ENCODE measurements at regions not wholly inside any gene's neighbourhood (a gene's known extent, or its start where the extent isn't known, plus 50 kb on each side); places are given as distances from the start of the nearest gene placed in this dataset.

DNA sequence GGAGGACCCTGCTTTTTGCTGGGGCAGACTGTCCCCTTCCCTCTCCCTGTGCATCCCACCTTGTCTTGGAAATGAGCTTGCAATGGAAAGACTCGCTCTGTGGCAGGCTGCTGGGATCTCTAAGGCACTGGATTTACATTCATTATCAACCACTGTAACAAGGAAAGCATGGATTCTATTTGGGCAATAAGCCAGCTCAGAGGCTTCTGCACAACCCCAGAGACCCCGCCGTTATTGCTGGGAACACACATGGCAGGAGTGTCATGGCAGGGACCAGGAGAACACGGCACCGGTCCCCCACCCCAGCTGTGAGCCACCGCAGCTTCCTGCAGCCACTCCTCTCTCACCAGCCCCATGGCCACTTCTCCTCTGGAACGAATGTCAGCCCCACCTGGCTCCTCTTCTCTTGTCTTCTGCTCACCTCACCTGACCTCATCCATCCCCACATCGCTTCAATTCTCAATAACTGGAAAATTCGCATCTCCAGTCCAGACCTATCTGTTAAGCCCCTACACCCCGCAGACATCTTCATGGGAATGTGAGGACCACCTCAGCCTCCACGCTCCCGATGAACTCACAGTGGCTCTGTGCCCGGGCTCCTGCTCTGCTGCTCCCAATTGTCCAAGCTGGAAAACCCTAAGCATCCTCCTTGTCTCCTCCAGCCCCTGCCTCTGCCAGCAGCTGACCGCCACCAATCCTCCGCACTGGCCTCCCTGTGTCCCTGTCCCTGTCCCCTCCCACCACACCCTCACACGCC is 181.5 kb downstream of the USP12 start:
- peaks cover 16% of the 10 kb centered on the region for H3K27me3 Mint-ChIP-seq (ENCODE audit: insufficient read depth, unreplicated experiment)
- CTCF ChIA-PET, result interaction anchor here (0.6 to 7.8 kb wide), 3 partner anchors 257 to 1003 kb away, joined by 3 to 177 read pairs (median 3); no protein-coding TSS in a partner anchor
- H3K9me3 Mint-ChIP-seq (ENCODE audit: unreplicated experiment), result no peaks in the 10 kb centered on the region
- TF ChIP-seq CTCF (IDR thresholded peaks at IDR 0.05; ENCODE audit: unreplicated experiment), result no peak
- no TSS peak for BruUV-seq (replicated peaks)
- H3K4me3 Mint-ChIP-seq (ENCODE audit: unreplicated experiment), result no peak overlapping the region
- intact Hi-C loops (cut with micrococcal nuclease), result loop anchor here (5.0 kb wide), 1 partner anchor 182 kb away; the partner anchor contains the start of gene USP12
- POLR2A ChIA-PET, result no interaction called here
- H3K27ac Mint-ChIP-seq (ENCODE audit: low read depth, unreplicated experiment), result no peak overlapping the region
- peaks cover 5% of the 10 kb centered on the region for H3K36me3 Mint-ChIP-seq (ENCODE audit: insufficient read depth, unreplicated experiment)
- no peak for DNase-seq (ENCODE audit: unreplicated experiment)
- peaks cover 2% of the 10 kb centered on the region for H3K4me1 Mint-ChIP-seq (ENCODE audit: insufficient read depth, unreplicated experiment)

GRCh38 chr13:26989261-26989956 is 182.2 kb downstream of the USP12 start:
- TF ChIP-seq CTCF (IDR thresholded peaks at IDR 0.05; ENCODE audit: unreplicated experiment), result no peak
- Mint-ChIP-seq H3K9me3 (ENCODE audit: unreplicated experiment) (no peaks in the 10 kb centered on the region), H3K36me3 (ENCODE audit: insufficient read depth, unreplicated experiment) (peaks cover 5% of the 10 kb centered on the region), H3K4me1 (ENCODE audit: insufficient read depth, unreplicated experiment) (peaks cover 5% of the 10 kb centered on the region), H3K27me3 (ENCODE audit: insufficient read depth, unreplicated experiment) (peaks cover 11% of the 10 kb centered on the region), H3K4me3 (ENCODE audit: unreplicated experiment) (no peak overlapping the region), H3K27ac (ENCODE audit: low read depth, unreplicated experiment) (no peak overlapping the region)
- DNase-seq (ENCODE audit: unreplicated experiment), result no peak
- CTCF ChIA-PET, result interaction anchor here (0.6 to 7.8 kb wide), 4 partner anchors 258 to 1003 kb away, joined by 3 to 177 read pairs (median 3); no protein-coding TSS in a partner anchor
- POLR2A ChIA-PET, result no interaction called here
- BruUV-seq (replicated peaks), result no TSS peak
- intact Hi-C loops (cut with micrococcal nuclease), result loop anchor here (5.0 kb wide), 1 partner anchor 183 kb away; the partner anchor contains the start of gene USP12

GRCh38 chr13:26988059-26988769 is 183.4 kb downstream of the USP12 start:
- peaks cover 12% of the 10 kb centered on the region for H3K4me1 Mint-ChIP-seq (ENCODE audit: insufficient read depth, unreplicated experiment)
- no peak overlapping the region for H3K4me3 Mint-ChIP-seq (ENCODE audit: unreplicated experiment)

More at GRCh38 chr13:26988059-26988769, 183.4 kb downstream of the USP12 start:
- DNase-seq (ENCODE audit: unreplicated experiment), result no peak
- no peak for TF ChIP-seq CTCF (IDR thresholded peaks at IDR 0.05; ENCODE audit: unreplicated experiment)
- intact Hi-C loops (cut with micrococcal nuclease), result loop anchor here (5.0 kb wide), 1 partner anchor 184 kb away; the partner anchor contains the start of gene USP12
- peaks cover 5% of the 10 kb centered on the region for H3K36me3 Mint-ChIP-seq (ENCODE audit: insufficient read depth, unreplicated experiment)
- POLR2A ChIA-PET, result interaction anchor here (0.6 to 1.1 kb wide), 3 partner anchors 66 to 289 kb away, joined by 3 to 7 read pairs (median 5); no protein-coding TSS in a partner anchor
- H3K27me3 Mint-ChIP-seq (ENCODE audit: insufficient read depth, unreplicated experiment), result peaks cover 11% of the 10 kb centered on the region
- CTCF ChIA-PET, result interaction anchor here (0.6 to 7.8 kb wide), 5 partner anchors 10 to 425 kb away, joined by 3 to 177 read pairs (median 3); no protein-coding TSS in a partner anchor
- BruUV-seq (replicated peaks), result no TSS peak
- no peak overlapping the region for H3K27ac Mint-ChIP-seq (ENCODE audit: low read depth, unreplicated experiment)
- no peaks in the 10 kb centered on the region for H3K9me3 Mint-ChIP-seq (ENCODE audit: unreplicated experiment)

All from MCF 10A (cell line).